Left lung (tissue), 4 donors: ENCODE measurements at regions not wholly inside any gene's neighbourhood (a gene's known extent, or its start where the extent isn't known, plus 50 kb on each side); places are given as distances from the start of the nearest gene placed in this dataset.
A peak's percentile ranks its signal among the peaks of the same experiment; 100 is the strongest.

Experiments
- ATAC-seq: fragments of 200-7000 bp; cut with Tn5 transposase; one replicate; pipeline ENCODE4 v1.9.1; 2020; ENCODE audit warnings: moderate library complexity
- DNase-seq, 4 donors: peaks; one replicate each; pipeline ENCODE4 v3.0.0-alpha.2; 2013 to 2020
- H3K27ac ChIP-seq, 2 donors: fragments of 200-600 bp; sonication (generic) in 1 of 2; one replicate each; pipeline versions ENCODE4 v1.5.0 to v1.8.0; 2020 to 2021
- H3K27me3 ChIP-seq, 2 donors: fragments of 200-600 bp; sonication (generic) in 1 of 2; one replicate each; pipeline versions ENCODE4 v1.5.0 to v1.8.0; 2020 to 2021
- H3K36me3 ChIP-seq, 2 donors: fragments of 200-600 bp; sonication (generic) in 1 of 2; one replicate each; pipeline versions ENCODE4 v1.5.0 to v1.8.0; 2020 to 2021
- H3K4me1 ChIP-seq, 2 donors: fragments of 200-600 bp; one replicate each; pipeline ENCODE4 v1.8.0; 2021
- H3K4me3 ChIP-seq, 2 donors: fragments of 200-600 bp; sonication (generic) in 1 of 2; one replicate each; pipeline versions ENCODE4 v1.5.0 to v1.8.0; 2020 to 2021; ENCODE audit warnings: mild to moderate bottlenecking in 1 of 2
- H3K9me3 ChIP-seq, 2 donors: fragments of 200-600 bp; sonication (generic) in 1 of 2; one replicate each; pipeline versions ENCODE4 v1.5.0 to v1.8.0; 2020 to 2021
- CTCF ChIP-seq, 2 donors: fragments of 200-600 bp; sonication (generic) in 1 of 2; IDR thresholded peaks; one replicate each; pipeline versions ENCODE4 v1.5.0 to v1.8.0; 2021; ENCODE audit warnings: antibody characterized with exemption in 2 of 2
- intact Hi-C, 2 donors: fragments of 100-400 bp; cut with DNase I; formaldehyde crosslinking; loops; one replicate each; pipeline versions ENCODE4 v1.11.2 to v1.14.2; 2022
- donor health status: DM: no; HTN: yes; CAD: no.
- donor health status: DM: no; HTN: no; CAD: no.

GRCh38 chr6:139839506-139840156 lies 465.2 kb upstream of the CITED2 start:
- no peak for TF ChIP-seq CTCF (IDR thresholded peaks at IDR 0.05)
- Histone ChIP-seq H3K4me1 (peaks cover 0 to 10% of the 10 kb centered on the region in 2 donors), H3K9me3 (no peaks in the 10 kb centered on the region), H3K27ac (peak overlapping the region; percentile 42 to 93), H3K4me3 (peak overlapping the region in 1 of 2 donors; percentile 23), H3K36me3 (no peaks in the 10 kb centered on the region), H3K27me3 (no peaks in the 10 kb centered on the region)
- ATAC-seq: peak; percentile 90
- peak in 1 of 4 donors; percentile 65 for DNase-seq
- intact Hi-C loops: no loop called here

GRCh38 chr6:139834232-139834631 lies 459.8 kb upstream of the CITED2 start:
- H3K9me3 ChIP-seq: no peaks in the 10 kb centered on the region
- no peak for TF ChIP-seq CTCF (IDR thresholded peaks at IDR 0.05)
- intact Hi-C loops: no loop called here
- no peaks in the 10 kb centered on the region for H3K36me3 ChIP-seq
- no peak overlapping the region for H3K4me3 ChIP-seq
- H3K27ac ChIP-seq: no peak overlapping the region
- H3K27me3 ChIP-seq: no peaks in the 10 kb centered on the region
- no peak for ATAC-seq
- DNase-seq: no peak
- no peaks in the 10 kb centered on the region for H3K4me1 ChIP-seq

GRCh38 chr6:139833592-139833991 lies 459.1 kb upstream of the CITED2 start:
- Histone ChIP-seq H3K36me3 (no peaks in the 10 kb centered on the region), H3K27me3 (no peaks in the 10 kb centered on the region), H3K4me3 (no peak overlapping the region), H3K9me3 (no peaks in the 10 kb centered on the region), H3K4me1 (no peaks in the 10 kb centered on the region), H3K27ac (no peak overlapping the region)
- ATAC-seq: peak; percentile 44
- TF ChIP-seq CTCF (IDR thresholded peaks at IDR 0.05): no peak
- no peak for DNase-seq
- intact Hi-C loops: no loop called here

- no peaks in the 10 kb centered on the region for H3K27me3 ChIP-seq
- no peak for TF ChIP-seq CTCF (IDR thresholded peaks at IDR 0.05)
- no peaks in the 10 kb centered on the region for H3K36me3 ChIP-seq
- ATAC-seq (no peak), DNase-seq (no peak)
- H3K27ac ChIP-seq: no peak overlapping the region
- no peaks in the 10 kb centered on the region for H3K4me1 ChIP-seq
- H3K9me3 ChIP-seq: no peaks in the 10 kb centered on the region
- intact Hi-C loops: no loop called here
- no peak overlapping the region for H3K4me3 ChIP-seq
These were observed 458.3 kb upstream of the CITED2 start for GRCh38 chr6:139832493-139833305.

- DNase-seq: no peak
- no peak overlapping the region for H3K4me3 ChIP-seq
- no peaks in the 10 kb centered on the region for H3K36me3 ChIP-seq
- intact Hi-C loops: no loop called here
- H3K4me1 ChIP-seq: no peaks in the 10 kb centered on the region
- no peak for ATAC-seq
- no peak for TF ChIP-seq CTCF (IDR thresholded peaks at IDR 0.05)
- no peaks in the 10 kb centered on the region for H3K9me3 ChIP-seq
- no peak overlapping the region for H3K27ac ChIP-seq
- H3K27me3 ChIP-seq: no peaks in the 10 kb centered on the region
These were observed 455.1 kb upstream of the CITED2 start for GRCh38 chr6:139829576-139829975.
